Jurkat, Clone E6-1 (cell line): ENCODE measurements at regions not wholly inside any gene's neighbourhood (a gene's known extent, or its start where the extent isn't known, plus 50 kb on each side); places are given as distances from the start of the nearest gene placed in this dataset.
A peak's percentile ranks its signal among the peaks of the same experiment; 100 is the strongest.
"Not testable (repeated sequence)": the region's sequence is repeated elsewhere in the genome, so short reads cannot be mapped to it uniquely, and the experiment has no call there.

Experiments
- DNase-seq: peaks from one replicate; pipeline ENCODE4 v3.0.0-alpha.2; 2011; ENCODE audit warnings: low read depth, low spot score
- H3K4me3 ChIP-seq: 2 replicates; pipeline ENCODE4 v1.5.1; 2011; ENCODE audit warnings: mild to moderate bottlenecking, low read length, control low read depth, moderate library complexity

GRCh38 chr13:81987159-81987558, 1646.2 kb upstream of the SPRY2 start:
- H3K4me3 ChIP-seq = no peak overlapping the region
- DNase-seq = no peak

DNA sequence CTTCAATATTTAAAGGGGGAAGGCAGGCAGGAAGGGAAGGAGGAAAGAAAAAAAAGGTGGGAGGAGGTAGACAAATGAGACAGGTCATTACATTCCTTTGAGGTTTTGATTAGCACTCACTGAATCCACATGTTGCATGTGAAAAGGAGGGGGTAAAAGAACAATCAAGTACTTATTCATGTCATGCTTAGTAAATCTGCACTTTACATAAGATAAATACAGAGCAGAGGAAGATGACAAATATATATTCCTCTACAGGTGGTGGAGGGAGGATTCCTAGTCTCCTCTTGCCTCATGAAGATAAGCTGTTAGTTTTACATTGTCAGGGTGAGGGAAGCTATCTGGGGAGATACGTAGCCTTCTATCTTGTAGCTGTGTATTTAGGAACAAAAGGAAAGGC, 1645.4 kb upstream of the SPRY2 start:
- no peak overlapping the region for H3K4me3 ChIP-seq
- DNase-seq = no peak

GRCh38 chr13:81957121-81957520, 1616.2 kb upstream of the SPRY2 start:
- DNase-seq = peak; percentile 9
- H3K4me3 ChIP-seq = no peak overlapping the region

DNA sequence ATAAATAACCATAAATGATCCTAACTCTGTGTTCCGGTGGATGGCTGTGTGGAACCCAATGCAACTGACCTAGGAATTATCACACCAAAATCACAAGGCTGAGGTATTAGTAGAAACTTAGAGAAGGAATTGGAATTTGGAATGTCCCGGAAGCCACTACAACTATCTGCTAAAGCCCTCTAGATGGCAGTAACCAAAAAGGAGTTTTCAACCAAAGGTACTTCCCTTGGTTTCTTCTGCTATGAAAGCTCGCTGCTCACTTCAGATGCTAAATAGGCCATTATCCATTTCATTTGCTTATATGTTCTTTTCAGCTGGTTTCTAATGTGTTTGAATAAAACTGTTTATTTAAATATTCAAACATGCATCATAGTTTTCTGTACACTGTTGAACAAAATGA, 1589.1 kb upstream of the SPRY2 start:
- peak; percentile 5 for DNase-seq

DNA sequence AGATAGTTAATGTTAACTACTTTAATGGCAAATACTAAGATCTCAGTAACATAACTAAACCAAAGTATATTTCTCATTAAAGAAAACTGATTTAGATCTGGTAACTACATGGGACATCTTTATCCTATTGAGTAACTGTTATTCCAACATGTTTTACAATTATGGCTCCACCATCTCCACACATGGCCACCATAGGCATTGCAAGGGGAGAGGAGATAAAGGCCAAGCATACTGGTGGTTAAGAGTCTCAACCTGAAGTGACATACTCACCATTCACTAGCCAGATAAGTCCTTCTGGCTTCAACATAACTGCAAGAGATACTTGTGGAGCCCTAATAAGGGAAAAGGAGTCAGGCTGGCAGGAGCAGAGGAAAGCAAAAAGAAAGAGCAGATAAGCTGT, 1586.4 kb upstream of the SPRY2 start:
- no peak overlapping the region for H3K4me3 ChIP-seq
- no peak for DNase-seq

More for the DNA sequence above, 1589.1 kb upstream of the SPRY2 start:
- no peak overlapping the region for H3K4me3 ChIP-seq

DNA sequence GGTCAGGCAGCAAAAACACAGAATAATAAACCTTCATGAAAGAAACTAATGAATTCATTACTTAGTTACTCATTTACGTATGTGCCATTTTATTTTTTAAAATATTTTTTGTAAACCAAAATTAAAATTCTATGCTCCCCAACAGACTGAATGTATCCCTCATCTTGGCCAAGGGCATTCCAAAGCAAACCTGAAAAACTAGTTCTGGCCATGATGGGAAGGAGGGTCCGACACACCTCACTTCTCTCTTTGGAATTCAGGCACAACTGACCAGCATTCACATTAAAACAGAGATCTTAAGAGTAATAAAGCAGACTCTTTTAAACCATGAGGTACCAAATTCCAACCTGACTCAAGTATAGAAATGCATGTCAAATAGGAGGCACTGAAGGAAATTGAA, 1576.9 kb upstream of the SPRY2 start:
- DNase-seq = no peak
- no peak overlapping the region for H3K4me3 ChIP-seq

GRCh38 chr13:81916461-81916860, 1575.5 kb upstream of the SPRY2 start:
- DNase-seq = no peak
- no peak overlapping the region for H3K4me3 ChIP-seq

DNA sequence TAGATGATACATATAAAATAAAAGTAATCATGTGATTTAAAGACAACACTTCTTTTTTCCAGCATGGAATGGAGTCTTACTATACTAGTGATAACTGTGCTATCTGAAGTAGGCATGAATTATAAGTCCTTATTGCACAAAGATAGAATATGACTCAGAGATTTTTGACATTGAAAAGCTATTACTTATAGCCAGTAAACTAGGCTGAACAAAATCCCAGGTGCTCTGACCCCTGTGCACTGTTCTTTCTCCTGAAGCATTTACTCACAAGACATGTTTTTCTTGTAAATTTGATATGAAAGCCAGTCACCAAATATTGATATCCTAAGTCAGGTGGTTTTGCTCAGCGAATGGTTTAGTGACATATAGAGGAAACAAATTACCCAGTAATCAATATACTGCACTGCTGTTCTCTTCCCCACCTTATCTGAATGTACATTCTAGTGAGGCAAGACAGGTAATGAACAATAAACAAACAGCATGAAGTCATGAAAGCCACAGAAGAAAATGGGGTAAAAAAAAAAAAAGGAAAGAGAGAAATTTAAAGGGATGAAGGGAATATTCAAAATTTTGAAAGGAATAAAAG, 1567.0 kb upstream of the SPRY2 start:
- DNase-seq = no peak
- H3K4me3 ChIP-seq = no peak overlapping the region

DNA sequence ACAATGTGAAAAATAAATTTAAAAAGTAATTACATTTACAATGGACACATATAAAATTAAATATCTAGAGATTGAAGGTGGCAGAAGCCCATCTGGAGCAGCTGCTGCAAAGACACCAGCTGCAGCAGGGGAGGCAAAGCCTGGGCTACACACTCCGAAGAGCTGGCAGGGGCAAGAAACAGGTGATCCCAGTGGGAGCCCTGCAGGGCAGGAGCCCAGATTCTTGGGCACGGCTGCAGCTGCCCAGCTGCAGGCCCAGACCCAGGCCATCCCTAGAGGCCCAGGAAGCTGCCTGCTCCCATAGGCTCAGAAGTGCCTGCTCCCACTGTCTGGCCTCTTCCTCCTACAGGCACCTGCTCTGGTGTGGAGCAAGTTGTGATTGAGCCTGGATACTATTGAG, 1547.9 kb upstream of the SPRY2 start:
- DNase-seq = no peak

GRCh38 chr13:81874681-81875661, 1534.0 kb upstream of the SPRY2 start:
- no peak overlapping the region for H3K4me3 ChIP-seq
- DNase-seq = peak; percentile 4

More for the DNA sequence above, 1547.9 kb upstream of the SPRY2 start:
- no peak overlapping the region for H3K4me3 ChIP-seq

- H3K4me3 ChIP-seq = no peak overlapping the region
- DNase-seq = no peak
Measured at GRCh38 chr13:81874253-81874652, 1533.3 kb upstream of the SPRY2 start.

DNA sequence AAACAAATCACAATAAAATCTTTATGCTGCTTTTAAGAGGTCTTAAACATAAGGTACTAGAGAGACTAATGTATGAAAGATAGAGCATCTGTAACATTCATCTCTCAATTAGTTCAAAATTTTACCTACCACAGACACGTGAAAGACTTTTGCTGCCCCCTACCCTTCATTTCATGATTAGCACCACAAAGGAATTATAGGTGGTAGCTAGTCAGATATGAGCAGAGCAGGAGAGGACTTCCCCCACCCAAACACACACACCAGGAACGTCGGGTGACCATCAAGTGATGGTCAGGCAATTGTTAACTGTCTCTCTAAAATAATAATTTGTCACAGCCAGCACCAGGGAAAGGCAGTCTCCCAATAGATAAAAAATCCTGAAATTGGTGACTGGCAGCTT, 1531.7 kb upstream of the SPRY2 start:
- H3K4me3 ChIP-seq = no peak overlapping the region
- peak; percentile 32 for DNase-seq

GRCh38 chr13:81871751-81872325, 1530.9 kb upstream of the SPRY2 start:
- DNase-seq = not testable (repeated sequence)

DNA sequence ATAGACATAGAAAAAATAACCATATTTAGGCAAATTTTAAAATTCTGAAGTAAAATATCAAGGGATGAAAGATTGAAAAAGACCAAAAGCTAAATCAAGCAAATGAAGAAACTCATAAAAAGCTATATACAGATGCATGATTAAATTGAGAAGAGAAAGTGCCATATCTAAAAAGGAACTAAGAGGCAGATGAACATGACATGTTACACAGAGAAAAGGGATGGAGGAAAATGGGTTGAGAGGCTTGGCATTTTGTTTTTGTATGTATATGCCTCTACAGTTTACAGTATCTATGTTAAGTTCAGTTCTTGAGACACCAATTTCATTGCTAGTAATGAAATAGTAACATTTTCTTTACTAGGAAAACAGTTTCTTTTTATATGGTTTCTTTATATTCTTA, 1507.4 kb upstream of the SPRY2 start:
- H3K4me3 ChIP-seq = no peak overlapping the region
- no peak for DNase-seq

More at GRCh38 chr13:81871751-81872325, 1530.9 kb upstream of the SPRY2 start:
- not testable (repeated sequence) for H3K4me3 ChIP-seq

GRCh38 chr13:81846771-81847170, 1505.8 kb upstream of the SPRY2 start:
- no peak overlapping the region for H3K4me3 ChIP-seq
- DNase-seq = no peak

- no peak for DNase-seq
- H3K4me3 ChIP-seq = no peak overlapping the region
Measured at GRCh38 chr13:81821259-81821658, 1480.3 kb upstream of the SPRY2 start.

- H3K4me3 ChIP-seq = no peak overlapping the region
- DNase-seq = no peak
Measured at GRCh38 chr13:81800433-81800832, 1459.5 kb upstream of the SPRY2 start.

DNA sequence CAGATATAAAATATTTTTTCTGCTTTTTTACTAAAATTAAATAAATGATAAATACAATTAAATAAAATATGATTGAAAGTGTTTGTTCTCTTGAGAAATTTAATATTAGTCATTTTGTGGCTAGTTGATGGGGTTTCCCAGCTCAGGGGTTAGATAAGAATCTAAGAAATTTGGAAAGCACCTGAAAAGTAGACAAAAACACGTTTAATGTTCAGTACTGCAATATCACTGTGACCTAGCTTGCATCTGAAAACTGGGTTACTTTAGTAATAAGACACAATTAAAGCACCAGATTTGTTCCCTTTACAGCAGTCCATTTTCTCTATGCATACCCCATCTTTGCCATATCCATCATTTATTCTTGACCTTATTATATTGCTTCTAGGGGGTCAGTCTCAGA, 1454.8 kb upstream of the SPRY2 start:
- no peak overlapping the region for H3K4me3 ChIP-seq
- DNase-seq = no peak

DNA sequence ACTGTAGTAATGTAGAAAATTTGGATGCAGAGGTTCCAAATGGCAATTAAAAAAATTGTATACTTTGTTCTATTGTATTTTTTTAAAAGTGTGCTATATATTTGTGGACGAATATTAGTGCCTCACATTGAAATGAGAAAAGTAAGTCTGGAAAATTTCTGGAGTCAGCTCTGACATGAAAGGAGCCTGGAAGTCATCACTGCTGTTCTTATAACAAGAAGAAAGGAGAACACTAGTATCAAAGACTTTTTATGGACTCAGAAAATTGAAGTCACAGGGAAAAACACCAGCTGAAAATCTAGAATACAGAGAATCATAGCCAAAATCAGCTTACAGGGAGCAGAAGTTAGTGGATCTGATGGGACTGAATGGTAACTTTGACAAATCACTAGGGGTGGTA, 1450.7 kb upstream of the SPRY2 start:
- no peak overlapping the region for H3K4me3 ChIP-seq
- no peak for DNase-seq

DNA sequence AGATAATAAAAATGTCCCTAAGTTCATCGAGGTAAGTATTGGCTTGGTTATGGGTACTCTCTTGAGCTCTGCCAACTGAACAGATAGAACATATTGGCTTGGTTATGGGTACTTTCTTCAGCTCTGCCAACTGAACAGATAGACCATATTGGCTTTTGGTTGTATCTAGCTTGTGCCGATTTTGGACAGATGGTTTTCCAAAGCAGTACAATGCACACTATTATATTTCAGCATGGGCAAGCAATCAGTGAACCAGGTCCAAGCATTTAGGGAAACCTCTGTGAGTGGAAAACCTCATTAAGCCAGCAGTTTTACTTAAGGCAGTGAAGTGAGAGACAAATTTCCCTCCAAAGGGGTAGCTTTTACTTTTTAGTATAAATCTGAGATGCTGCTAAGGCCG, 1440.5 kb upstream of the SPRY2 start:
- no peak for DNase-seq
- H3K4me3 ChIP-seq = no peak overlapping the region
